HG03025 (cell line): ENCODE measurements at regions not wholly inside any gene's neighbourhood (a gene's known extent, or its start where the extent isn't known, plus 50 kb on each side); places are given as distances from the start of the nearest gene placed in this dataset.
"Not testable (repeated sequence)": the region's sequence is repeated elsewhere in the genome, so short reads cannot be mapped to it uniquely, and the experiment has no call there.

Experiments
- ATAC-seq: cut with Tn5 transposase; IDR thresholded peaks from one replicate; pipeline ENCODE4 v1.9.1; 2021; ENCODE audit warnings: mild to moderate bottlenecking, moderate library complexity; ENCODE audit not compliant: unreplicated experiment, low FRiP score

- ATAC-seq = no peak
Measured at GRCh38 chr3:22621205-22621809, 581.8 kb upstream of the UBE2E2 start.

- no peak for ATAC-seq
Measured at GRCh38 chr3:22627993-22628499, 575.1 kb upstream of the UBE2E2 start.

- ATAC-seq = no peak
Measured at GRCh38 chr3:22632536-22632935, 570.6 kb upstream of the UBE2E2 start.

GRCh38 chr3:22634433-22634832 lies 568.7 kb upstream of the UBE2E2 start:
- ATAC-seq = no peak

GRCh38 chr3:22659651-22660475 lies 543.3 kb upstream of the UBE2E2 start:
- ATAC-seq = no peak

GRCh38 chr3:22660606-22661005 lies 542.5 kb upstream of the UBE2E2 start:
- ATAC-seq = no peak

GRCh38 chr3:22661121-22661700 lies 541.9 kb upstream of the UBE2E2 start:
- ATAC-seq = no peak

GRCh38 chr3:22665528-22665927 lies 537.6 kb upstream of the UBE2E2 start:
- ATAC-seq = no peak

- no peak for ATAC-seq
Measured at GRCh38 chr3:22666736-22667135, 536.4 kb upstream of the UBE2E2 start.

- no peak for ATAC-seq
Measured at GRCh38 chr3:22671848-22672247, 531.3 kb upstream of the UBE2E2 start.

- ATAC-seq = no peak
Measured at GRCh38 chr3:22684739-22685138, 518.4 kb upstream of the UBE2E2 start.

- no peak for ATAC-seq
Measured at GRCh38 chr3:22685597-22685996, 517.5 kb upstream of the UBE2E2 start.

GRCh38 chr3:22691407-22691806 lies 511.7 kb upstream of the UBE2E2 start:
- no peak for ATAC-seq

GRCh38 chr3:22691856-22692628 lies 511.1 kb upstream of the UBE2E2 start:
- no peak for ATAC-seq

- ATAC-seq = no peak
Measured at GRCh38 chr3:22700876-22701275, 502.3 kb upstream of the UBE2E2 start.

GRCh38 chr3:22704166-22704565 lies 499.0 kb upstream of the UBE2E2 start:
- ATAC-seq = no peak

- ATAC-seq = no peak
Measured at GRCh38 chr3:22704571-22705354, 498.4 kb upstream of the UBE2E2 start.

GRCh38 chr3:22706922-22707321 lies 496.2 kb upstream of the UBE2E2 start:
- ATAC-seq = not testable (repeated sequence)

GRCh38 chr3:22713936-22714335 lies 489.2 kb upstream of the UBE2E2 start:
- no peak for ATAC-seq

- ATAC-seq = no peak
Measured at GRCh38 chr3:22714749-22715148, 488.4 kb upstream of the UBE2E2 start.
